ENCODE measurements at regions not wholly inside any gene's neighbourhood (a gene's known extent, or its start where the extent isn't known, plus 50 kb on each side); places are given as distances from the start of the nearest gene placed in this dataset.

DNA sequence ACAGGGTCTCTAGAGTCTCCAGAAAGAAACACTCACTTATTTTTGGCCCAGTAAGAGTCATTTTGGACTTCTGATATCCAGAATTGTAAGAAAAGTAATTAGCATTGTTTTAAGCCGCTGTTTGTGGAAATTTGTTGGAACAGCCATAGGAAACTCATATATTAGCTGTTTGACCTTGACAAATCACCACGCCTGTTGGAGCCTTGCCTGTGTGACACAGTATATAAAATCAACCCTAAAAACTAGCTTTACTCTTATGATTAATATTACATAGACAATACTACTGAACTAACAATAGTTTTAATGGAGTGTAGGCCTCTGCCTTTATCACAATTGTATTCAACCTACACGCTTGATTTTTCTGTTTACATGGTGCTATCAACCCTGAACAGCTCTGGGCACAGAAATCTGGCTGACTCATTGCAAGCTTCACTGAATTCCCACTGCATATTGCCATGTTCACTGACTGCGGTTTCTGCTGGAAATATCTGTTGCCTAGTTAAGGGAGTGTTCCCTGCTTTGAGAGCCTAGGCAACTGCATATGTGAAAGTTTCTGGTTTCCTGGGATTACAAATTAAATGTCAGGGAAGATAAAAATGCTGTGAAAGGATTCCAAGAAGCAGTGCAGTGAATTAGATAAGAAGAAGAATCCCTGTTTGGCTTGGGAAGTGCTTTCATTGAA lies 419.5 kb upstream of the DEPDC1 start:
- FAIRE-seq (no peak), DNase-seq (ENCODE audit: low read depth in 1 of 2, low spot score in 1 of 2) (no peak), ATAC-seq (no peak)
- Histone ChIP-seq H3K27ac (no peak overlapping the region), H3K4me1 (no peaks in the 10 kb centered on the region), H3K4me3 (no peak overlapping the region), H3K4me2 (no peak overlapping the region), H3K9me3 (no peaks in the 10 kb centered on the region)
- ChIA-PET CTCF (no interaction called here), POLR2A (no interaction called here)
- TF ChIP-seq NR3C1 (IDR thresholded peaks at IDR 0.05) = no peak
- no peak for TF ChIP-seq HES2 (IDR thresholded peaks at IDR 0.05)
- no peak for TF ChIP-seq CEBPB (IDR thresholded peaks at IDR 0.05)
- no peak for TF ChIP-seq PHF8 (IDR thresholded peaks at IDR 0.05; ENCODE audit: borderline replicate concordance, low read depth)
- no peak for TF ChIP-seq ZFP36 (IDR thresholded peaks at IDR 0.05; ENCODE audit: borderline replicate concordance, partially characterized antibody)
- no peak for TF ChIP-seq JUN (IDR thresholded peaks at IDR 0.05)
- no peak for TF ChIP-seq FOXS1 (CRISPR knock-in tag; IDR thresholded peaks at IDR 0.05)
- no peak for TF ChIP-seq TP53 (CRISPR knock-in tag; IDR thresholded peaks at IDR 0.05)
- TF ChIP-seq FOSB (CRISPR knock-in tag; IDR thresholded peaks at IDR 0.05) = no peak
- 19% methylated on average over 4 of the region's 4 CpGs for WGBS (ENCODE audit: missing lambda C conversion rate)

- ChIA-PET CTCF (no interaction called here), POLR2A (no interaction called here)
- no peak overlapping the region for H3K4me2 ChIP-seq
- H3K27ac ChIP-seq = no peak overlapping the region
- no peak for FAIRE-seq
- no peak overlapping the region for H3K4me3 ChIP-seq
- no peak for ATAC-seq
- no peaks in the 10 kb centered on the region for H3K4me1 ChIP-seq
- no peaks in the 10 kb centered on the region for H3K9me3 ChIP-seq
- no peak for TF ChIP-seq ESRRA (IDR thresholded peaks at IDR 0.05; ENCODE audit: borderline replicate concordance, low read length)
- TF ChIP-seq CHD2 (IDR thresholded peaks at IDR 0.05; ENCODE audit: low read length, partially characterized antibody) = no peak
- no peak for TF ChIP-seq PBX3 (IDR thresholded peaks at IDR 0.05)
- no peak for TF ChIP-seq FOXS1 (CRISPR knock-in tag; IDR thresholded peaks at IDR 0.05)
- no peak for TF ChIP-seq ZSCAN20 (CRISPR knock-in tag; IDR thresholded peaks at IDR 0.05)
- TF ChIP-seq ZC3H11A (IDR thresholded peaks at IDR 0.05) = no peak
- no peak for DNase-seq (ENCODE audit: low read depth in 1 of 2, low spot score in 1 of 2)
- WGBS (ENCODE audit: missing lambda C conversion rate) = 1% methylated on average over 5 of the region's 5 CpGs
Observed at GRCh38 chr1:68917456-68917855, 420.6 kb upstream of the DEPDC1 start.

DNA sequence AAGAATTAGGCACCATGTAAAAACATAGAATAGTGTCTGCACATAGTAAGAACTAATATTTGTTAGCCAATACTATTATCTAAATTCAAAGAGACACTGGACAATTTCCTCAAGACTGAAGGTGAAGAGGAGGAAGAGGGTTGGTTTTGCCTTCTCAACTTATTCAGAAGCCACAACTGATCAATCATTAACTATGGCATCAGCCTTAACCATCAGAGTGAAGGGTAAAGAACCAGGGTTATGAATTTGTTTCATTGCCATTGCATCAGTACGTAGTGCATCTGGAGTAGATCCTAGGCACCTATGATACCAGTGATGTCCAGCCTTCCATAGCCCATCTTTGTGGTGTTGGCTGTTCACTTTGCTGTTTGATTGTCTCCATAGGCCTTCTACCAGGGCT lies 421.7 kb upstream of the DEPDC1 start:
- CTCF ChIA-PET = no interaction called here
- WGBS (ENCODE audit: missing lambda C conversion rate) = 0% methylated on average over 1 of the region's 1 CpG
- DNase-seq (ENCODE audit: low read depth in 1 of 2, low spot score in 1 of 2) (no peak), ATAC-seq (no peak), FAIRE-seq (no peak)
- Histone ChIP-seq H3K4me3 (no peak overlapping the region), H3K27ac (no peak overlapping the region), H3K4me1 (no peaks in the 10 kb centered on the region), H3K9me3 (no peaks in the 10 kb centered on the region), H3K4me2 (no peak overlapping the region)
- POLR2A ChIA-PET = no interaction called here
- TF ChIP-seq MAZ (IDR thresholded peaks at IDR 0.05; ENCODE audit: borderline replicate concordance, low read depth, low read length) = no peak
- no peak for TF ChIP-seq EHMT2 (IDR thresholded peaks at IDR 0.05; ENCODE audit: low read depth)
- TF ChIP-seq SREBF2 (IDR thresholded peaks at IDR 0.05) = no peak
- no peak for TF ChIP-seq CHD4 (IDR thresholded peaks at IDR 0.05; ENCODE audit: borderline replicate concordance)
- no peak for TF ChIP-seq CHD2 (IDR thresholded peaks at IDR 0.05; ENCODE audit: low read length, partially characterized antibody)
- TF ChIP-seq JUN (IDR thresholded peaks at IDR 0.05) = no peak

DNA sequence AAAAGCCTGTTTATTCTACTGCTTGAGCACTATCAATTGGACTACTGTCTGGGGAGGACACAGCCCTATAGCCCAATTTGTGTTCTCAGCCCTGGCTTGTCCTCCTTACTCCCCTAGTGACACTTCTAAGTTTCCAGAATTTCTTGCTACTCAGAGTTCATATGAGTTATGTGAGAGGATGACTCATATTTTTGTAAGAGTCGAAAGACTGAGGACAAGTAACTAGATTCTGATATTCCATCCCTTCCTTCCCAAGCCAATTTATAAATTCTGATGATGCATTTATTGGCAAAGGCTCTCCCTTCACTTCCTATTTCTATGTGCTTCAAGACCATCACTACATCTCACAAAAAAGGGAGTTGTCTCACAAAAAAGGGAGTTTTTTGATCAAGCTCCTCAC lies 422.2 kb upstream of the DEPDC1 start:
- no peak for FAIRE-seq
- no peak overlapping the region for H3K27ac ChIP-seq
- no peaks in the 10 kb centered on the region for H3K4me1 ChIP-seq
- DNase-seq (ENCODE audit: low read depth in 1 of 2, low spot score in 1 of 2) = no peak
- POLR2A ChIA-PET = no interaction called here
- no peak for ATAC-seq
- no peak overlapping the region for H3K4me2 ChIP-seq
- no peak overlapping the region for H3K4me3 ChIP-seq
- CTCF ChIA-PET = no interaction called here
- no peaks in the 10 kb centered on the region for H3K9me3 ChIP-seq
- 6% methylated on average over 1 of the region's 1 CpG for WGBS (ENCODE audit: missing lambda C conversion rate)
- no peak for TF ChIP-seq CHD4 (IDR thresholded peaks at IDR 0.05; ENCODE audit: borderline replicate concordance)
- TF ChIP-seq NR3C1 (IDR thresholded peaks at IDR 0.05) = no peak
- no peak for TF ChIP-seq SMC3 (IDR thresholded peaks at IDR 0.05)
- no peak for TF ChIP-seq MAFK (IDR thresholded peaks at IDR 0.05; ENCODE audit: partially characterized antibody)
- no peak for TF ChIP-seq RNF2 (IDR thresholded peaks at IDR 0.05; ENCODE audit: borderline replicate concordance, low read depth)
- TF ChIP-seq, protein P1, sequence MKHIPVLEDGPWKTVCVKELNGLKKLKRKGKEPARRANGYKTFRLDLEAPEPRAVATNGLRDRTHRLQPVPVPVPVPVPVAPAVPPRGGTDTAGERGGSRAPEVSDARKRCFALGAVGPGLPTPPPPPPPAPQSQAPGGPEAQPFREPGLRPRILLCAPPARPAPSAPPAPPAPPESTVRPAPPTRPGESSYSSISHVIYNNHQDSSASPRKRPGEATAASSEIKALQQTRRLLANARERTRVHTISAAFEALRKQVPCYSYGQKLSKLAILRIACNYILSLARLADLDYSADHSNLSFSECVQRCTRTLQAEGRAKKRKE (CRISPR knock-in tag; IDR thresholded peaks at IDR 0.05; ENCODE audit: low read depth) = no peak
- TF ChIP-seq POLR2AphosphoS2 (conservative IDR thresholded peaks at IDR 0.05; ENCODE audit: low read length) = no peak
- no peak for TF ChIP-seq CBX8 (IDR thresholded peaks at IDR 0.05)
- TF ChIP-seq, protein P2, sequence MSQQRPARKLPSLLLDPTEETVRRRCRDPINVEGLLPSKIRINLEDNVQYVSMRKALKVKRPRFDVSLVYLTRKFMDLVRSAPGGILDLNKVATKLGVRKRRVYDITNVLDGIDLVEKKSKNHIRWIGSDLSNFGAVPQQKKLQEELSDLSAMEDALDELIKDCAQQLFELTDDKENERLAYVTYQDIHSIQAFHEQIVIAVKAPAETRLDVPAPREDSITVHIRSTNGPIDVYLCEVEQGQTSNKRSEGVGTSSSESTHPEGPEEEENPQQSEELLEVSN (IDR thresholded peaks at IDR 0.05; ENCODE audit: borderline replicate concordance, low read depth) = no peak
- no peak for TF ChIP-seq HOXB13 (CRISPR knock-in tag; IDR thresholded peaks at IDR 0.05; ENCODE audit: low read depth)

Data from A549 (cell line).